A673 (cell line): ENCODE measurements at regions not wholly inside any gene's neighbourhood (a gene's known extent, or its start where the extent isn't known, plus 50 kb on each side); places are given as distances from the start of the nearest gene placed in this dataset.

Source experiments
- CTCF ChIP-seq: fragments of 300-800, 200-600 bp; sonication (generic); conservative IDR thresholded peaks from 2 replicates; pipeline ENCODE4 v1.5.1; 2017; ENCODE audit warnings: low read depth, mild to moderate bottlenecking, antibody characterized with exemption, low read length, moderate library complexity, mixed read lengths
- EZH2 ChIP-seq: fragments of 200-600 bp; sonication (generic); IDR thresholded peaks from 2 replicates; pipeline ENCODE4 v1.6.1; 2017; ENCODE audit warnings: borderline replicate concordance, low read depth, mild to moderate bottlenecking, mixed read lengths, antibody characterized with exemption, low read length; ENCODE audit not compliant: poor library complexity, severe bottlenecking

DNA sequence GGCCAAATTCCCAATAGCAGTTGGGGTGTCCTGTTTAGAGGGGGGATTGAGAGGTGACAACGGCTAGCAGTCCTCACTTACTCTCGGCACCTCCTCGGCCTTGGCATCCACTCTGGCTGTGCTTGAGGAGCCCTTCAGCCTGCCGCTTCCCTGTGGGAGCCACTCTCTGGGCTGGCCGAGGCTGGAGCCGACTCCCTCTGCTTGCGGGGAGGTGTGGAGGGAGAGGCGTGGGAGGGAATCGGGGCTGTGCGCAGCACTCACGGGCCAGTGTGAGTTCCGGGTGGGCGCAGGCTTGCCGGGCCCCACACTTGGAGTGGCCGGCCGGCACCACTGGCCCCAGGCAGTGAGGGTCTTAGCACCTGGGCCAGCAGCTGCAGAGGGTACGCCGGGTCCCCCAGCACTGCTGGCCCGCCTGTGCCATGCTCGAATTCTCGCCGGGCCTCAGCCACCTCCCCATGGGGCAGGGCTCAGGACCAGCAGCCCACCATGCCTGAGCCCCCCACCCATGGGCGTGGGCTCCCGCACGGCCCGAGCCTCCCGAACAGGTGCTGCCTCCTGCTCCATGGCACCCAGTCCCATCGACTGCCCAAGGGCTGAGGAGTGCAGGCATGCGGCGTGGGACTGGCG is 705.9 kb upstream of the ZNF804A start:
- no peak for TF ChIP-seq EZH2
- TF ChIP-seq CTCF, result no peak
